ENCODE measurements at regions not wholly inside any gene's neighbourhood (a gene's known extent, or its start where the extent isn't known, plus 50 kb on each side); places are given as distances from the start of the nearest gene placed in this dataset.

DNA sequence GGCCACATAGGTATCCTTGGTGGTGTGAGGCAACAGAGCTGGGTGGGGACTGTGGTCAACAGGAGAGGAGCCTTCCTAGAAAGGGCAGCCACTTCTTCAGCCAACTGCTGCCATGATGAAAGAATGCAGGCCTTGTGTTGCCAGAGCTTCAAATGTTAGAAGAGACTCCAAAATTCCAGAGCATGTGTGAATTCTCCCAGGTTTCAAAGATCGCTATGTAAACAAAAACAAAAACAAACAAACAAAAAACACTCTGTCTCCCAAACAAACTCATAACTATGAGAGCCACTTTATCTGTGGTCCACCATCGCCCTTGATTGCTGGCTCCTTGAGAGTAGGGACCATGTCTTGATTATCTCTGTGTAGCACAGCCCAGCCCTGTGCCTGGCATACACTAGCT lies 55.5 kb upstream of the ZNF423 start:
- TF ChIP-seq, protein P1, sequence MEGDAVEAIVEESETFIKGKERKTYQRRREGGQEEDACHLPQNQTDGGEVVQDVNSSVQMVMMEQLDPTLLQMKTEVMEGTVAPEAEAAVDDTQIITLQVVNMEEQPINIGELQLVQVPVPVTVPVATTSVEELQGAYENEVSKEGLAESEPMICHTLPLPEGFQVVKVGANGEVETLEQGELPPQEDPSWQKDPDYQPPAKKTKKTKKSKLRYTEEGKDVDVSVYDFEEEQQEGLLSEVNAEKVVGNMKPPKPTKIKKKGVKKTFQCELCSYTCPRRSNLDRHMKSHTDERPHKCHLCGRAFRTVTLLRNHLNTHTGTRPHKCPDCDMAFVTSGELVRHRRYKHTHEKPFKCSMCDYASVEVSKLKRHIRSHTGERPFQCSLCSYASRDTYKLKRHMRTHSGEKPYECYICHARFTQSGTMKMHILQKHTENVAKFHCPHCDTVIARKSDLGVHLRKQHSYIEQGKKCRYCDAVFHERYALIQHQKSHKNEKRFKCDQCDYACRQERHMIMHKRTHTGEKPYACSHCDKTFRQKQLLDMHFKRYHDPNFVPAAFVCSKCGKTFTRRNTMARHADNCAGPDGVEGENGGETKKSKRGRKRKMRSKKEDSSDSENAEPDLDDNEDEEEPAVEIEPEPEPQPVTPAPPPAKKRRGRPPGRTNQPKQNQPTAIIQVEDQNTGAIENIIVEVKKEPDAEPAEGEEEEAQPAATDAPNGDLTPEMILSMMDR (IDR thresholded peaks at IDR 0.05; ENCODE audit: low read length) = no peak
- no peak for TF ChIP-seq EZH2 (optimal IDR thresholded peaks at IDR 0.05; ENCODE audit: low read depth, low read length)
